K562 (cell line): ENCODE measurements at regions not wholly inside any gene's neighbourhood (a gene's known extent, or its start where the extent isn't known, plus 50 kb on each side); places are given as distances from the start of the nearest gene placed in this dataset.

Source experiments
- ATAC-seq: fragments of 200-7000 bp; cut with Tn5 transposase; 3 replicates; pipeline ENCODE4 v1.9.1; 2020; ENCODE audit warnings: moderate library complexity
- BruUV-seq: library from RNA; stranded (reverse); fragments of 400-500 nt; replicated peaks from 2 replicates; lab custom pipeline; 2021; lab: Mats Ljungman, UMichigan
- CTCF ChIA-PET: fragments of 300-600 bp; formaldehyde crosslinking; extraction: SDS; loops from one replicate; lab custom pipeline; 2021; ENCODE audit warnings: low intra/inter-chr PET ratio; lab: Yijun Ruan, JAX
- POLR2A ChIA-PET: fragments of 300-600, 350-650 bp; sonication (Branson Sonifier 250); formaldehyde crosslinking; extraction: SDS; loops from one replicate; lab custom pipeline; 2021; ENCODE audit warnings: antibody characterized with exemption, inconsistent platforms; lab: Yijun Ruan, JAX
- DNase-seq, 4 experiments: peaks; one replicate each; pipeline versions ENCODE4 v3.0.0 to v3.0.0-alpha.2; 2011 to 2018; ENCODE audit warnings: low spot score in 3 of 4, mixed read lengths in 3 of 4; ENCODE audit errors: extremely low read depth in 1 of 4
- FAIRE-seq: peaks from 2 replicates; lab custom pipeline; 2011; peaks lifted over from hg19 to GRCh38; lab: Jason Lieb, UNC
- H2AFZ ChIP-seq: 2 replicates; pipeline ENCODE4 v1.6.0; 2011; ENCODE audit warnings: low read depth, low read length, control low read depth, inconsistent platforms
- H3K27ac ChIP-seq: fragments of 200-600 bp; 3 replicates; pipeline ENCODE4 v1.8.0; 2011; ENCODE audit warnings: low read depth, mild to moderate bottlenecking, control low read depth, inconsistent platforms, low read length, moderate library complexity, mixed read lengths; ENCODE audit errors: extremely low read depth
- H3K27me3 ChIP-seq, 2 experiments: fragments of 300-600 bp in 1 of 2; 2 replicates in 1 of 2; 3 replicates in 1 of 2; pipeline versions ENCODE4 v1.6.0 to v1.8.0; 2011; ENCODE audit warnings: inconsistent platforms in 2 of 2, low read length in 2 of 2, mild to moderate bottlenecking in 1 of 2, mixed read lengths in 1 of 2, moderate library complexity in 1 of 2; ENCODE audit not compliant: control insufficient read depth in 2 of 2, insufficient read depth in 2 of 2
- H3K36me3 ChIP-seq: fragments of 300-600 bp; 3 replicates; pipeline ENCODE4 v1.8.0; 2011; ENCODE audit warnings: mild to moderate bottlenecking, low read length, inconsistent platforms; ENCODE audit not compliant: control insufficient read depth, insufficient read depth
- H3K4me1 ChIP-seq, 2 experiments: fragments of 200-600 bp in 1 of 2; replicated peaks in 1 of 2; 2 replicates in 1 of 2; 3 replicates in 1 of 2; pipeline versions ENCODE4 v1.5.1 to v1.8.0; 2011; ENCODE audit warnings: inconsistent platforms in 2 of 2, low read length in 2 of 2, mild to moderate bottlenecking in 1 of 2, mixed read lengths in 1 of 2, moderate library complexity in 1 of 2; ENCODE audit not compliant: control insufficient read depth in 2 of 2, insufficient read depth in 2 of 2
- H3K4me2 ChIP-seq: 2 replicates; pipeline ENCODE4 v1.6.1; 2011; ENCODE audit warnings: low read length, control low read depth, inconsistent platforms, mixed read lengths; ENCODE audit not compliant: insufficient read depth
- H3K4me3 ChIP-seq: fragments of 200-600 bp; sonication (generic), shearing (Covaris generic); 2 replicates; pipeline ENCODE4 v1.5.1; 2016; ENCODE audit warnings: control low read depth, inconsistent platforms
- H3K79me2 ChIP-seq: fragments of 200-600 bp; 3 replicates; pipeline ENCODE4 v1.8.0; 2011; ENCODE audit warnings: low read length, inconsistent platforms; ENCODE audit not compliant: control insufficient read depth, insufficient read depth
- H3K9ac ChIP-seq, 2 experiments: 2 replicates each; pipeline versions ENCODE4 v1.6.0 to v1.6.1; 2011; ENCODE audit warnings: low read depth in 2 of 2, low read length in 2 of 2, control low read depth in 1 of 2, inconsistent platforms in 1 of 2, mild to moderate bottlenecking in 1 of 2, mixed read lengths in 1 of 2; ENCODE audit not compliant: insufficient read depth in 1 of 2
- H3K9me1 ChIP-seq: one replicate; pipeline ENCODE4 v1.6.0; 2011; ENCODE audit warnings: inconsistent platforms, mild to moderate bottlenecking, low read length, moderate library complexity; ENCODE audit not compliant: control insufficient read depth, insufficient read depth
- H3K9me3 ChIP-seq: replicated peaks from 2 replicates; pipeline ENCODE4 v1.5.1; 2011; ENCODE audit warnings: low read depth, low read length, inconsistent platforms; ENCODE audit not compliant: control insufficient read depth, insufficient read depth
- H4K20me1 ChIP-seq: replicated peaks from 2 replicates; pipeline ENCODE4 v1.6.1; 2011; ENCODE audit warnings: low read length, inconsistent platforms, mixed read lengths; ENCODE audit not compliant: control insufficient read depth, insufficient read depth
- CHCHD3 ChIP-seq: fragments of 250-450 bp; sonication (Bioruptor Pico); IDR thresholded peaks from 2 replicates; pipeline ENCODE4 v2.1.2; 2022; ENCODE audit warnings: mild to moderate bottlenecking
- GABPA ChIP-seq: fragments of 200-800 bp; sonication (Bioruptor generic); conservative IDR thresholded peaks from 2 replicates; pipeline ENCODE4 v1.6.1; 2016; ENCODE audit warnings: low read depth, missing genetic modification characterization, missing compliant biosample characterization
- KLF6 ChIP-seq: fragments of 250-450 bp; sonication (Bioruptor Pico); IDR thresholded peaks from 2 replicates; pipeline ENCODE4 v1.4.0; 2020; ENCODE audit warnings: mild to moderate bottlenecking, moderate library complexity, borderline replicate concordance
- NFRKB ChIP-seq: fragments of 450-650 bp; IDR thresholded peaks from 2 replicates; pipeline ENCODE4 v1.6.1; 2016; ENCODE audit warnings: low read depth
- PHF8 ChIP-seq: fragments of 200-600 bp; sonication (generic); IDR thresholded peaks from 2 replicates; pipeline ENCODE4 v1.6.1; 2012; ENCODE audit warnings: mixed run types, mild to moderate bottlenecking, inconsistent platforms, low read length, moderate library complexity, borderline replicate concordance
- PML ChIP-seq: IDR thresholded peaks from 2 replicates; pipeline ENCODE4 v1.6.1; 2012; ENCODE audit warnings: low read length, inconsistent platforms
- POLR2AphosphoS2 ChIP-seq: IDR thresholded peaks from 2 replicates; pipeline ENCODE4 v1.6.1; 2012; ENCODE audit warnings: low read length, improper control_type of control experiment
- RAD21 ChIP-seq, 2 experiments: fragments of 250-450 bp in 1 of 2; fragments of 450-650 bp in 1 of 2; sonication (Bioruptor Pico) in 1 of 2; formaldehyde crosslinking in 1 of 2; IDR thresholded peaks in 1 of 2; conservative IDR thresholded peaks in 1 of 2; 2 replicates each; pipeline versions ENCODE4 v1.4.0 to v1.8.0; 2020 to 2022; ENCODE audit warnings: mild to moderate bottlenecking in 2 of 2, moderate library complexity in 1 of 2
- RBM34 ChIP-seq: fragments of 200-400 bp; formaldehyde crosslinking; IDR thresholded peaks from 2 replicates; pipeline ENCODE4 v1.6.1; 2018; ENCODE audit warnings: low read length, borderline replicate concordance; ENCODE audit not compliant: insufficient read depth
- SMARCB1 ChIP-seq: IDR thresholded peaks from 2 replicates; pipeline ENCODE4 v1.6.1; 2011; ENCODE audit warnings: improper control_type of control experiment, low read depth; ENCODE audit not compliant: insufficient read length
- STAG1 ChIP-seq: sonication (generic); formaldehyde crosslinking; IDR thresholded peaks from 2 replicates; pipeline ENCODE4 v1.5.0; 2020; ENCODE audit warnings: missing genetic modification reagents, borderline replicate concordance
- TAL1 ChIP-seq: fragments of 450-650 bp; IDR thresholded peaks from 2 replicates; pipeline ENCODE4 v1.6.1; 2016; ENCODE audit warnings: mild to moderate bottlenecking
- TEAD1 ChIP-seq, 2 experiments: fragments of 450-650 bp in 1 of 2; sonication (generic) in 1 of 2; formaldehyde crosslinking; IDR thresholded peaks; 2 replicates each; pipeline versions ENCODE4 v1.4.0 to v1.8.0; 2020 to 2022; ENCODE audit warnings: mild to moderate bottlenecking in 2 of 2, missing genetic modification reagents in 1 of 2
- ZNF12 ChIP-seq: sonication (generic); formaldehyde crosslinking; IDR thresholded peaks from 2 replicates; pipeline ENCODE4 v1.4.0; 2020; ENCODE audit warnings: mild to moderate bottlenecking, missing genetic modification reagents
- ZNF75A ChIP-seq: fragments of 450-650 bp; formaldehyde crosslinking; IDR thresholded peaks from 2 replicates; pipeline ENCODE4 v1.4.0; 2020; ENCODE audit warnings: mild to moderate bottlenecking
- WGBS: fragments of 100-300 bp; shearing (Covaris generic); methylation state at CpG from one replicate; pipeline ENCODE4 v1.1.6; 2016; ENCODE audit warnings: low coverage, mixed read lengths; ENCODE audit not compliant: insufficient coverage; ENCODE audit errors: missing lambda C conversion rate; 5-methylcytosine and 5-hydroxymethylcytosine counted together
- in situ Hi-C: fragments of 300-500 bp; cut with MboI; formaldehyde crosslinking; loops from 4 replicates; pipeline ENCODE4 v1.15.0; 2018; ENCODE audit warnings: inconsistent platforms, mixed read lengths
- intact Hi-C: fragments of 100-400 bp; cut with micrococcal nuclease; formaldehyde crosslinking; loops from 2 replicates; pipeline ENCODE4 v1.14.2; 2022
- TF ChIP-seq, protein P1 (sequence below): fragments of 450-650 bp; formaldehyde crosslinking; conservative IDR thresholded peaks from 2 replicates; pipeline ENCODE4 v1.4.0; 2022; ENCODE audit warnings: mild to moderate bottlenecking, missing genetic modification characterization
- TF ChIP-seq, protein P2 (sequence below), 3 experiments: IDR thresholded peaks in 2 of 3; conservative IDR thresholded peaks in 1 of 3; 2 replicates each; pipeline ENCODE4 v1.5.1; 2011 to 2012; ENCODE audit warnings: low read length in 3 of 3, mild to moderate bottlenecking in 3 of 3, control low read depth in 2 of 3, improper control_type of control experiment in 1 of 3, inconsistent platforms in 1 of 3, low read depth in 1 of 3, mixed read lengths in 1 of 3, moderate library complexity in 1 of 3; ENCODE audit not compliant: insufficient read depth in 2 of 3

DNA sequence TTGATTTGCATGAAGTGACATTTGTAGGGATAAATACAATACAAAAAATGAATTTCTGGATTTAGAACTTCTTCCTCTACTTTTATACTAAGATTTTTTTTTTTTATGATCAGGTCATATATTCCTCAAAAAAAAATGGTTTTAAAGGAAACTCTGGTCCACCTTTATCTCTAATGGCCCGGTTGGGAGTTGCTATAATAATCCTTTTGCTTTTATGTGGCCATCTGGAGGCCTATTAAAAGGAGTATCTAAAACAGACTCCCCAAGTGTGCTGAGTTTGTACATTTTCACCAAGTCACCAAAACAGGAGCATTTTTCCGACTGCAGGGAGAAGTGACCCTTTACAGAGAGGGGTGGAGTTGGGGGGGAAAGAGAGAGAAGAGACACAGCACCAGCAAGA lies 329.2 kb upstream of the FIGN start (continued):
- TF ChIP-seq, protein P1, sequence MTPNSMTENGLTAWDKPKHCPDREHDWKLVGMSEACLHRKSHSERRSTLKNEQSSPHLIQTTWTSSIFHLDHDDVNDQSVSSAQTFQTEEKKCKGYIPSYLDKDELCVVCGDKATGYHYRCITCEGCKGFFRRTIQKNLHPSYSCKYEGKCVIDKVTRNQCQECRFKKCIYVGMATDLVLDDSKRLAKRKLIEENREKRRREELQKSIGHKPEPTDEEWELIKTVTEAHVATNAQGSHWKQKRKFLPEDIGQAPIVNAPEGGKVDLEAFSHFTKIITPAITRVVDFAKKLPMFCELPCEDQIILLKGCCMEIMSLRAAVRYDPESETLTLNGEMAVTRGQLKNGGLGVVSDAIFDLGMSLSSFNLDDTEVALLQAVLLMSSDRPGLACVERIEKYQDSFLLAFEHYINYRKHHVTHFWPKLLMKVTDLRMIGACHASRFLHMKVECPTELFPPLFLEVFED (CRISPR knock-in tag), result no peak
- no peak for TF ChIP-seq RBM34

DNA sequence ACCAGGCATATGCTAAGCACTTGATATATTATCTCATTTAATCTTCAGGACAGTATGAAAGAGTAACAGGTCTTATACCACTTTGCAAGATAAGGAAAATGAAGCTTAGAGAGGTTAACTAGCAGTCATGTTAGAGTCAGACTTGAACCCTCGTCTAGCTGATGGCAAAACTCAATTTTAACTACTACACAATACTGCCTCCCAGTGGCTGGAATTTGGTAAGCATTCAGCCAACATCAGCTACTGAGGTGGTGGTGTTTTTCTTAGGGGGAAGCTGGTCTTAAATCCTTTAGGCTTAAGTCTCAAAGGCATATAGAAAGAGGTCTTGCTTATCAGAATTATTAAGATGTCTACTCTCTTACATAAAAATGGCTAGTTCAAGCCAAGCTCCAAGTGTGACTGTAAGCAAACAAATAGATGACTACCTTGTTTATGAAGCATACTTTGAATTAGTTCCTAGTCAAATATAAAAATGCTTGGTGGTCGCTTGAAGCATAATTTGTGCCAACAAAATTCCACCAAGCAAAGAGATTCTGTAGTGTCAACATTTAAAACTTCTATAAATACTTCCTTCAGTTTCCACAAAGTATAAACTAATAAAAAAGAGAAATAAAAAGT lies 325.4 kb upstream of the FIGN start:
- no peaks in the 10 kb centered on the region; a peak in 1 of 5 replicates for H3K27me3 ChIP-seq
- no peaks in the 10 kb centered on the region for H3K9me1 ChIP-seq
- no peaks in the 10 kb centered on the region; the same call in 1 of the 2 replicates for H3K9me3 ChIP-seq
- ChIA-PET CTCF (no interaction called here), POLR2A (no interaction called here)
- H2AFZ ChIP-seq, result no peak overlapping the region
- intact Hi-C loops (loop anchor here (2.0 to 5.0 kb wide), 2 partner anchors 714 to 879 kb away; no protein-coding TSS in a partner anchor), in situ Hi-C loops (no loop called here)
- WGBS, result 0% methylated on average over 2 of the region's 2 CpGs
- no peak overlapping the region for H3K4me2 ChIP-seq
- ATAC-seq (no peak), FAIRE-seq (no peak), DNase-seq (peak; percentile 3 to 18 (median 10))
- H3K9ac ChIP-seq, result no peak overlapping the region
- no peaks in the 10 kb centered on the region for H3K36me3 ChIP-seq
- H3K27ac ChIP-seq, result no peak overlapping the region
- no TSS peak for BruUV-seq
- H3K4me3 ChIP-seq, result no peak overlapping the region
- H4K20me1 ChIP-seq, result no peaks in the 10 kb centered on the region
- no peaks in the 10 kb centered on the region for H3K79me2 ChIP-seq
- H3K4me1 ChIP-seq, result no peaks in the 10 kb centered on the region
- TF ChIP-seq PML (no peak), KLF6 (CRISPR knock-in tag) (no peak), POLR2AphosphoS2 (no peak), PHF8 (no peak), ZNF75A (CRISPR knock-in tag) (no peak), ZNF12 (CRISPR knock-in tag) (no peak), CHCHD3 (no peak), NFRKB (no peak), SMARCB1 (no peak), TAL1 (no peak), GABPA (tag) (no peak), RAD21 (CRISPR knock-in tag; conservative IDR thresholded peaks at IDR 0.05 in 1 of 2, IDR thresholded peaks at IDR 0.05 in 1 of 2) (peak in 1 of 2 experiments; percentile 33; a peak in 2 of 4 replicates), STAG1 (no peak), TEAD1 (CRISPR knock-in tag; IDR thresholded peaks at IDR 0.05) (peak; percentile 75 to 96; a peak in 3 of 4 replicates)
- TF ChIP-seq, protein P2, sequence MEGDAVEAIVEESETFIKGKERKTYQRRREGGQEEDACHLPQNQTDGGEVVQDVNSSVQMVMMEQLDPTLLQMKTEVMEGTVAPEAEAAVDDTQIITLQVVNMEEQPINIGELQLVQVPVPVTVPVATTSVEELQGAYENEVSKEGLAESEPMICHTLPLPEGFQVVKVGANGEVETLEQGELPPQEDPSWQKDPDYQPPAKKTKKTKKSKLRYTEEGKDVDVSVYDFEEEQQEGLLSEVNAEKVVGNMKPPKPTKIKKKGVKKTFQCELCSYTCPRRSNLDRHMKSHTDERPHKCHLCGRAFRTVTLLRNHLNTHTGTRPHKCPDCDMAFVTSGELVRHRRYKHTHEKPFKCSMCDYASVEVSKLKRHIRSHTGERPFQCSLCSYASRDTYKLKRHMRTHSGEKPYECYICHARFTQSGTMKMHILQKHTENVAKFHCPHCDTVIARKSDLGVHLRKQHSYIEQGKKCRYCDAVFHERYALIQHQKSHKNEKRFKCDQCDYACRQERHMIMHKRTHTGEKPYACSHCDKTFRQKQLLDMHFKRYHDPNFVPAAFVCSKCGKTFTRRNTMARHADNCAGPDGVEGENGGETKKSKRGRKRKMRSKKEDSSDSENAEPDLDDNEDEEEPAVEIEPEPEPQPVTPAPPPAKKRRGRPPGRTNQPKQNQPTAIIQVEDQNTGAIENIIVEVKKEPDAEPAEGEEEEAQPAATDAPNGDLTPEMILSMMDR (IDR thresholded peaks at IDR 0.05 in 2 of 3, conservative IDR thresholded peaks at IDR 0.05 in 1 of 3; ENCODE audit: insufficient read depth in 2 of 3, low read depth in 1 of 3, low read length in 3 of 3), result peak in 2 of 3 experiments; percentile 30 to 35; a peak in 2 of 6 replicates
